GM13977 (cell line): ENCODE measurements at regions not wholly inside any gene's neighbourhood (a gene's known extent, or its start where the extent isn't known, plus 50 kb on each side); places are given as distances from the start of the nearest gene placed in this dataset.

Source experiments
- DNase-seq: peaks from one replicate; pipeline ENCODE4 v3.0.0; 2012; ENCODE audit warnings: low spot score
- in situ Hi-C: fragments of 300-500 bp; cut with MboI; formaldehyde crosslinking; loops from one replicate; pipeline ENCODE4 v1.12.0; 2022; ENCODE audit warnings: low sequenced_read_pairs, low pct_unique_long_range_greater_than_20kb, mixed read lengths, inconsistent platforms; ENCODE audit not compliant: unreplicated experiment
- TF ChIP-seq, protein P1 (sequence below): IDR thresholded peaks from 2 replicates; pipeline ENCODE4 v1.5.1; 2012; ENCODE audit warnings: mild to moderate bottlenecking, control low read depth; ENCODE audit not compliant: insufficient read depth; ENCODE audit errors: extremely low read depth, missing control alignments

DNA sequence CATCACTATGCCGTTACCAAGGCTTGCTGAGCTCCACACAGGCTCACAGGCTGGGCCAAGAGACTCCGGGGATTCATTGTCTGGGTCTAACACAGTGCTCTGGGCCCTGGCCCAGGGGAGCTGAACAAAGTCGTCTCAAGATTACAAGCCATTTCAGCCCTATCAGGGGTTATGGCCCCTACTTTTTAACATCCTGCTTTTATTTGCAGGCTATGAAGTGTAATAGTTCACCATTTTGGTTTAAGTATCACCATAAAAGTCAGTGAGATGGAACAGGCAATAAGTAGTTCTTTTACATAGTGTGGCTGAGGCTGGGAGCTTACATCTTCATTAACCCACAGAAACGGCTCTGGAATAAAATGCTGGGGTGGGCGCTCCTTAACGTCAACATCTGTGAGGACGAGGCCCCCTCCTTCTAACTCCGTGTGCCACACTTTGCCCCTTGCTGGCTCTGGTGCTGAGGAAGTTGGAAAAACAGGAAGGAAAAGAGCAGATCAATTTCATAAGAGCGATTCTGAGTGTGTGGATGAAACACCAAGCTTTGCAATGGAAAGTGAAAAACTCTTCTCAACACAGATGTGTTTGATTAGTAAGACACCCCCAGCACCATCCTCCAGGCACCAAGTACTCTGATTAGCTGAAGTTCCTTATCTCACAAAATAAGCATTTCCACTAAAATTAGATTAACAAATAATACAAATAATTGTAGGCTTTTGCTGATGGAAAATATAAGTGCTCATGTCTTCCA, 447.3 kb downstream of the MAFB start:
- in situ Hi-C loops, result no loop called here

GRCh38 chr20:40238511-40238910, 450.5 kb downstream of the MAFB start:
- in situ Hi-C loops, result no loop called here
- TF ChIP-seq, protein P1, sequence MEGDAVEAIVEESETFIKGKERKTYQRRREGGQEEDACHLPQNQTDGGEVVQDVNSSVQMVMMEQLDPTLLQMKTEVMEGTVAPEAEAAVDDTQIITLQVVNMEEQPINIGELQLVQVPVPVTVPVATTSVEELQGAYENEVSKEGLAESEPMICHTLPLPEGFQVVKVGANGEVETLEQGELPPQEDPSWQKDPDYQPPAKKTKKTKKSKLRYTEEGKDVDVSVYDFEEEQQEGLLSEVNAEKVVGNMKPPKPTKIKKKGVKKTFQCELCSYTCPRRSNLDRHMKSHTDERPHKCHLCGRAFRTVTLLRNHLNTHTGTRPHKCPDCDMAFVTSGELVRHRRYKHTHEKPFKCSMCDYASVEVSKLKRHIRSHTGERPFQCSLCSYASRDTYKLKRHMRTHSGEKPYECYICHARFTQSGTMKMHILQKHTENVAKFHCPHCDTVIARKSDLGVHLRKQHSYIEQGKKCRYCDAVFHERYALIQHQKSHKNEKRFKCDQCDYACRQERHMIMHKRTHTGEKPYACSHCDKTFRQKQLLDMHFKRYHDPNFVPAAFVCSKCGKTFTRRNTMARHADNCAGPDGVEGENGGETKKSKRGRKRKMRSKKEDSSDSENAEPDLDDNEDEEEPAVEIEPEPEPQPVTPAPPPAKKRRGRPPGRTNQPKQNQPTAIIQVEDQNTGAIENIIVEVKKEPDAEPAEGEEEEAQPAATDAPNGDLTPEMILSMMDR, result no peak
- DNase-seq, result no peak

More for the DNA sequence above, 447.3 kb downstream of the MAFB start:
- no peak for DNase-seq
- TF ChIP-seq, protein P1, result no peak

GRCh38 chr20:40234593-40234992, 454.4 kb downstream of the MAFB start:
- TF ChIP-seq, protein P1, result no peak
- no peak for DNase-seq
- in situ Hi-C loops, result no loop called here

DNA sequence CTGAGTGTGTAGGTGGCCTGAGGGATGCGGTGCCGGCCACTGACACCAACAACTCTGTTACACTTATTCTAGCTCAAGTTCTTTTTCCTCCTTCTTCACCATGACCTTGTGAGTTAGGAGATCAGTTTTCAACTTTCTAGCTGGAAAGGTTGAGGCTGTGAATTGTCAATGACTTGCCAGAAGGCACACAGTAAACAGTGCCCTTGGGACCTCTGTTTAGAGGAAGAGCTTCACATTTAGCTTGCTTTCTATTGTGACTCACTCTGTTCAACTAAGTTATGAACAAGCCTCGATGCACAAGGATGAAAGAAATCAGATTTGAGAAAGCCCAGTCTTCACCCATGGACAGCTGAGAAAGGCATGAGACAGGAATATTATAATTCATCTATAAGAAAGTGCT, 455.6 kb downstream of the MAFB start:
- TF ChIP-seq, protein P1, result no peak
- no peak for DNase-seq
- in situ Hi-C loops, result no loop called here

GRCh38 chr20:40232756-40233155, 456.3 kb downstream of the MAFB start:
- no peak for DNase-seq
- in situ Hi-C loops, result no loop called here
- TF ChIP-seq, protein P1, result no peak

GRCh38 chr20:40232273-40232672, 456.8 kb downstream of the MAFB start:
- in situ Hi-C loops, result no loop called here
- DNase-seq, result no peak
- TF ChIP-seq, protein P1, result no peak

GRCh38 chr20:40230486-40230885, 458.6 kb downstream of the MAFB start:
- TF ChIP-seq, protein P1, result no peak
- no peak for DNase-seq
- in situ Hi-C loops, result no loop called here
